H9 (cell line): ENCODE measurements at regions not wholly inside any gene's neighbourhood (a gene's known extent, or its start where the extent isn't known, plus 50 kb on each side); places are given as distances from the start of the nearest gene placed in this dataset.

Experiments used
- DNase-seq: peaks from one replicate; pipeline ENCODE4 v3.0.0-alpha.2; 2017
- H2AFZ ChIP-seq: one replicate; pipeline ENCODE4 v1.6.1; 2013; ENCODE audit warnings: mild to moderate bottlenecking, low read length, control low read depth, moderate library complexity
- H2AK5ac ChIP-seq: 2 replicates; pipeline ENCODE4 v1.6.1; 2013; ENCODE audit warnings: low read length, control low read depth, mixed read lengths; ENCODE audit not compliant: insufficient read length
- H2BK120ac ChIP-seq: one replicate; pipeline ENCODE4 v1.6.1; 2013; ENCODE audit warnings: low read depth, mild to moderate bottlenecking, low read length, control low read depth, inconsistent platforms; ENCODE audit not compliant: poor library complexity, severe bottlenecking
- H2BK12ac ChIP-seq: 2 replicates; pipeline ENCODE4 v1.6.1; 2013; ENCODE audit warnings: low read length, control low read depth, mixed read lengths, low read depth; ENCODE audit not compliant: insufficient read length
- H2BK15ac ChIP-seq: 2 replicates; pipeline ENCODE4 v1.6.1; 2013; ENCODE audit warnings: low read depth, low read length, control low read depth
- H2BK20ac ChIP-seq: one replicate; pipeline ENCODE4 v1.6.1; 2013; ENCODE audit warnings: low read depth, mild to moderate bottlenecking, low read length, control low read depth, inconsistent platforms; ENCODE audit not compliant: poor library complexity, severe bottlenecking
- H2BK5ac ChIP-seq: 2 replicates; pipeline ENCODE4 v1.6.1; 2013; ENCODE audit warnings: low read length, control low read depth, mixed read lengths; ENCODE audit not compliant: insufficient read length
- H3K14ac ChIP-seq: 2 replicates; pipeline ENCODE4 v1.6.1; 2013; ENCODE audit warnings: low read length, control low read depth; ENCODE audit not compliant: insufficient read depth
- H3K18ac ChIP-seq: 2 replicates; pipeline ENCODE4 v1.6.1; 2013; ENCODE audit warnings: low read depth, mild to moderate bottlenecking, mixed read lengths, low read length, control low read depth; ENCODE audit not compliant: insufficient read length
- H3K23ac ChIP-seq: 2 replicates; pipeline ENCODE4 v1.6.1; 2013; ENCODE audit warnings: low read length, control low read depth, mixed read lengths, low read depth; ENCODE audit not compliant: insufficient read length
- H3K23me2 ChIP-seq: 2 replicates; pipeline ENCODE4 v1.6.1; 2013; ENCODE audit warnings: low read depth, mild to moderate bottlenecking, mixed read lengths, low read length, control low read depth; ENCODE audit not compliant: insufficient read length, poor library complexity, severe bottlenecking
- H3K27ac ChIP-seq: 2 replicates; pipeline ENCODE4 v1.5.1; 2013; ENCODE audit warnings: low read length, control low read depth, mixed read lengths, low read depth; ENCODE audit not compliant: insufficient read length
- H3K27me3 ChIP-seq: 2 replicates; pipeline ENCODE4 v1.6.1; 2013; ENCODE audit warnings: low read length, control low read depth, inconsistent platforms; ENCODE audit not compliant: insufficient read depth
- H3K4ac ChIP-seq: 2 replicates; pipeline ENCODE4 v1.6.1; 2013; ENCODE audit warnings: low read depth, mild to moderate bottlenecking, control low read depth, inconsistent platforms, low read length, moderate library complexity
- H3K4me1 ChIP-seq: 2 replicates; pipeline ENCODE4 v1.6.1; 2013; ENCODE audit warnings: low read length, control low read depth, inconsistent platforms; ENCODE audit not compliant: insufficient read depth
- H3K4me2 ChIP-seq: 2 replicates; pipeline ENCODE4 v1.6.1; 2013; ENCODE audit warnings: low read length, control low read depth, mixed read lengths; ENCODE audit not compliant: insufficient read length, insufficient read depth
- H3K56ac ChIP-seq: 2 replicates; pipeline ENCODE4 v1.6.1; 2013; ENCODE audit warnings: low read depth, mild to moderate bottlenecking, mixed read lengths, low read length, control low read depth; ENCODE audit not compliant: insufficient read length
- H3K79me1 ChIP-seq: 2 replicates; pipeline ENCODE4 v1.6.1; 2013; ENCODE audit warnings: low read depth, mild to moderate bottlenecking, moderate library complexity, low read length, control low read depth, inconsistent platforms; ENCODE audit not compliant: insufficient read depth, poor library complexity, severe bottlenecking
- H3K79me2 ChIP-seq: 2 replicates; pipeline ENCODE4 v1.6.1; 2013; ENCODE audit warnings: low read length, control low read depth, inconsistent platforms; ENCODE audit not compliant: insufficient read depth
- H3K9ac ChIP-seq: 2 replicates; pipeline ENCODE4 v1.6.1; 2013; ENCODE audit warnings: low read length, control low read depth, mixed read lengths; ENCODE audit not compliant: insufficient read length; ENCODE audit errors: extremely low read depth
- H3K9me3 ChIP-seq: one replicate; pipeline ENCODE4 v1.6.1; 2013; ENCODE audit warnings: low read depth, low read length, inconsistent platforms; ENCODE audit not compliant: control insufficient read depth
- H3T11ph ChIP-seq: one replicate; pipeline ENCODE4 v1.6.1; 2013; ENCODE audit warnings: mild to moderate bottlenecking, low read length, control low read depth, inconsistent platforms
- H4K20me1 ChIP-seq: one replicate; pipeline ENCODE4 v1.6.1; 2013; ENCODE audit not compliant: control insufficient read depth, insufficient read length, insufficient read depth
- H4K5ac ChIP-seq: 2 replicates; pipeline ENCODE4 v1.6.1; 2013; ENCODE audit warnings: low read depth, mild to moderate bottlenecking, mixed read lengths, low read length, control low read depth; ENCODE audit not compliant: insufficient read length
- H4K8ac ChIP-seq: replicated peaks from 2 replicates; pipeline ENCODE4 v1.6.1; 2013; ENCODE audit warnings: low read length, control low read depth, mixed read lengths, low read depth; ENCODE audit not compliant: insufficient read length
- H4K91ac ChIP-seq: 2 replicates; pipeline ENCODE4 v1.6.1; 2013; ENCODE audit warnings: low read depth, mild to moderate bottlenecking, moderate library complexity, mixed read lengths, low read length, control low read depth; ENCODE audit not compliant: insufficient read length
- H3K27ac Mint-ChIP-seq, 3 experiments: 2 replicates in 2 of 3; 3 replicates in 1 of 3; pipeline ENCODE4 v1.8.0; 2020 to 2021; ENCODE audit warnings: mixed read lengths in 3 of 3, mild to moderate bottlenecking in 1 of 3, moderate library complexity in 1 of 3
- H3K27me3 Mint-ChIP-seq: 2 replicates; pipeline ENCODE4 v1.8.0; 2021; ENCODE audit warnings: low read depth, mild to moderate bottlenecking, moderate library complexity, mixed read lengths
- H3K36me3 Mint-ChIP-seq, 3 experiments: 2 replicates in 2 of 3; 3 replicates in 1 of 3; pipeline ENCODE4 v1.8.0; 2020 to 2021; ENCODE audit warnings: low read depth in 3 of 3, mixed read lengths in 3 of 3; ENCODE audit not compliant: insufficient read depth in 1 of 3
- H3K4me1 Mint-ChIP-seq, 2 experiments: 2 replicates each; pipeline ENCODE4 v1.8.0; 2020; ENCODE audit warnings: mixed read lengths in 2 of 2
- H3K4me3 Mint-ChIP-seq, 2 experiments: 2 replicates in 1 of 2; 3 replicates in 1 of 2; pipeline ENCODE4 v1.8.0; 2020 to 2021; ENCODE audit warnings: mild to moderate bottlenecking in 2 of 2, mixed read lengths in 2 of 2, moderate library complexity in 1 of 2
- H3K9me3 Mint-ChIP-seq, 2 experiments: 2 replicates in 1 of 2; 3 replicates in 1 of 2; pipeline ENCODE4 v1.8.0; 2020; ENCODE audit warnings: mild to moderate bottlenecking in 2 of 2, mixed read lengths in 2 of 2, moderate library complexity in 1 of 2
- WGBS: extraction: QIAGEN DNeasy Blood & Tissue Kit; methylation state at CpG from one replicate; pipeline ENCODE4 v1.1.7; 2013; ENCODE audit warnings: missing lambda C conversion rate, low lambda C conversion rate, mixed read lengths; ENCODE audit not compliant: insufficient read length; ENCODE audit errors: extremely low coverage; 5-methylcytosine and 5-hydroxymethylcytosine counted together
- TF ChIP-seq, protein P1 (sequence below): fragments of 200-600 bp; sonication (generic); conservative IDR thresholded peaks from 3 replicates; pipeline ENCODE4 v1.8.0; 2021; ENCODE audit warnings: antibody characterized with exemption, mild to moderate bottlenecking

DNA sequence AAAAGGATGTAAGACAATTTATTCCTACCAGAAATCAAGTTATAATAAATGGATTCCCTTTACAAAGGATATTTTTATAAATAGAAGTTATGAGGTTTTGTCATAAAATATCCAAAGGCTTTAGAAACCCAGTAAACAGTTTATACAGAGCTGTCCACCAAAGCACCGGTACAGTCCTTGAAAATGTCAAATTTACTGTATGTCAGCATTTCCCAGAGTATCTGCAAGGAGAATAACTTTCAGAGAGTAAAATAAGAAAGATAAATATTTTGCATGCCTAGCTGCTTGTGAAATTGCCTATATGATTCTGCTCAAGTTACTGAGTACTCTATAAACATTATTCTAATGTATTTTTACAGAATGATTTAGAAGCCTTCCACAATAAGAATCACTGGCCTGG lies 923.3 kb upstream of the DDX18 start:
- no peaks in the 10 kb centered on the region for H4K20me1 ChIP-seq
- H3K9ac ChIP-seq: no peak overlapping the region
- no peak overlapping the region for H4K5ac ChIP-seq
- no peak overlapping the region for H2BK120ac ChIP-seq
- no peaks in the 10 kb centered on the region for H3K27me3 ChIP-seq
- no peak overlapping the region for H2BK12ac ChIP-seq
- no peaks in the 10 kb centered on the region for H3K9me3 ChIP-seq
- H3K4me1 ChIP-seq: no peaks in the 10 kb centered on the region
- H3K56ac ChIP-seq: no peak overlapping the region
- H2AK5ac ChIP-seq: no peak overlapping the region
- Mint-ChIP-seq H3K4me1 (no peaks in the 10 kb centered on the region), H3K27ac (no peak overlapping the region), H3K9me3 (peaks cover 32 to 37% of the 10 kb centered on the region in 2 experiments), H3K4me3 (no peak overlapping the region), H3K36me3 (peaks cover 3 to 18% (median 4%) of the 10 kb centered on the region in 3 experiments; a peak in 6 of 7 replicates), H3K27me3 (no peaks in the 10 kb centered on the region)
- H3K23me2 ChIP-seq: no peaks in the 10 kb centered on the region
- TF ChIP-seq, protein P1, sequence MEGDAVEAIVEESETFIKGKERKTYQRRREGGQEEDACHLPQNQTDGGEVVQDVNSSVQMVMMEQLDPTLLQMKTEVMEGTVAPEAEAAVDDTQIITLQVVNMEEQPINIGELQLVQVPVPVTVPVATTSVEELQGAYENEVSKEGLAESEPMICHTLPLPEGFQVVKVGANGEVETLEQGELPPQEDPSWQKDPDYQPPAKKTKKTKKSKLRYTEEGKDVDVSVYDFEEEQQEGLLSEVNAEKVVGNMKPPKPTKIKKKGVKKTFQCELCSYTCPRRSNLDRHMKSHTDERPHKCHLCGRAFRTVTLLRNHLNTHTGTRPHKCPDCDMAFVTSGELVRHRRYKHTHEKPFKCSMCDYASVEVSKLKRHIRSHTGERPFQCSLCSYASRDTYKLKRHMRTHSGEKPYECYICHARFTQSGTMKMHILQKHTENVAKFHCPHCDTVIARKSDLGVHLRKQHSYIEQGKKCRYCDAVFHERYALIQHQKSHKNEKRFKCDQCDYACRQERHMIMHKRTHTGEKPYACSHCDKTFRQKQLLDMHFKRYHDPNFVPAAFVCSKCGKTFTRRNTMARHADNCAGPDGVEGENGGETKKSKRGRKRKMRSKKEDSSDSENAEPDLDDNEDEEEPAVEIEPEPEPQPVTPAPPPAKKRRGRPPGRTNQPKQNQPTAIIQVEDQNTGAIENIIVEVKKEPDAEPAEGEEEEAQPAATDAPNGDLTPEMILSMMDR: no peak
- no peak overlapping the region for H2AFZ ChIP-seq
- no peak overlapping the region for H3K23ac ChIP-seq
- H3K27ac ChIP-seq: no peak overlapping the region
- H3K14ac ChIP-seq: no peak overlapping the region
- no peak overlapping the region for H3K4me2 ChIP-seq
- no peak overlapping the region for H2BK15ac ChIP-seq
- H3K79me2 ChIP-seq: no peaks in the 10 kb centered on the region
- no peak overlapping the region for H2BK20ac ChIP-seq
- no peak overlapping the region for H4K8ac ChIP-seq
- no peak overlapping the region for H2BK5ac ChIP-seq
- no peak overlapping the region for H3T11ph ChIP-seq
- no peak overlapping the region for H3K4ac ChIP-seq
- WGBS: no CpG with 5 or more reads among the region's 1 CpG
- H4K91ac ChIP-seq: no peak overlapping the region
- no peak overlapping the region for H3K18ac ChIP-seq
- DNase-seq: no peak
- H3K79me1 ChIP-seq: no peaks in the 10 kb centered on the region
